HCT116 (cell line): ENCODE measurements at regions not wholly inside any gene's neighbourhood (a gene's known extent, or its start where the extent isn't known, plus 50 kb on each side); places are given as distances from the start of the nearest gene placed in this dataset.
"Not testable (repeated sequence)": the region's sequence is repeated elsewhere in the genome, so short reads cannot be mapped to it uniquely, and the experiment has no call there.

ENCODE experiments used
- ATAC-seq: fragments of 200-7000 bp; cut with Tn5 transposase; 2 replicates; pipeline ENCODE4 v1.9.1; 2020; ENCODE audit warnings: mild to moderate bottlenecking, moderate library complexity
- BruUV-seq: library from RNA; stranded (reverse); fragments of 400-500 nt; replicated peaks from 2 replicates; lab custom pipeline; 2021; lab: Mats Ljungman, UMichigan
- CTCF ChIA-PET: fragments of 300-600 bp; sonication (Branson Sonifier 250); formaldehyde crosslinking; loops from one replicate; lab custom pipeline; 2021; ENCODE audit warnings: antibody characterized with exemption; lab: Charles Lee
- POLR2A ChIA-PET: fragments of 300-600, 350-600 bp; sonication (Branson Sonifier 250); formaldehyde crosslinking; loops from one replicate; lab custom pipeline; 2021; ENCODE audit warnings: antibody characterized with exemption; lab: Charles Lee
- RAD21 ChIA-PET, 2 experiments: fragments of 300-600 bp; sonication (Branson Sonifier 250); formaldehyde crosslinking; loops; one replicate each; lab custom pipeline; 2023; ENCODE audit warnings: low total read pairs in 2 of 2; ENCODE audit not compliant: uncharacterized antibody in 2 of 2, unreplicated experiment in 2 of 2, low non-redundant PET in 1 of 2; lab: Charles Lee
- DNase-seq: peaks from one replicate; pipeline ENCODE4 v3.0.0-alpha.2; 2010; ENCODE audit warnings: low read depth, low spot score
- H2AFZ ChIP-seq: fragments of 200-600 bp; shearing (Covaris generic), sonication (generic); 2 replicates; pipeline ENCODE4 v1.6.1; 2017; ENCODE audit warnings: low read depth, mixed run types, mixed read lengths, antibody characterized with exemption, low read length; ENCODE audit not compliant: poor library complexity, severe bottlenecking
- H3K27ac ChIP-seq: 2 replicates; pipeline ENCODE4 v1.5.1; 2012; ENCODE audit warnings: low read depth, low read length
- H3K27me3 ChIP-seq: fragments of 200-600 bp; sonication (generic); 2 replicates; pipeline ENCODE4 v1.6.1; 2016; ENCODE audit warnings: mixed run types, low read length, mixed read lengths; ENCODE audit not compliant: insufficient read depth
- H3K36me3 ChIP-seq, 2 experiments: fragments of 200-500 bp in 1 of 2; fragments of 200-600 bp in 1 of 2; sonication (Bioruptor generic) in 1 of 2; sonication (generic) in 1 of 2; 2 replicates each; pipeline versions ENCODE4 v1.5.1 to v1.6.1; 2014 to 2016; ENCODE audit warnings: low read length in 2 of 2, inconsistent platforms in 1 of 2, mixed read lengths in 1 of 2, mixed run types in 1 of 2; ENCODE audit not compliant: insufficient read depth in 2 of 2, control insufficient read depth in 1 of 2
- H3K4me1 ChIP-seq, 2 experiments: fragments of 200-600 bp in 1 of 2; sonication (generic) in 1 of 2; 2 replicates each; pipeline versions ENCODE4 v1.5.1 to v1.6.1; 2012 to 2017; ENCODE audit warnings: low read length in 2 of 2, inconsistent platforms in 1 of 2, mild to moderate bottlenecking in 1 of 2, mixed read lengths in 1 of 2, mixed run types in 1 of 2, moderate library complexity in 1 of 2; ENCODE audit not compliant: insufficient read depth in 2 of 2, control insufficient read depth in 1 of 2
- H3K4me2 ChIP-seq: fragments of 200-600 bp; sonication (generic); 2 replicates; pipeline ENCODE4 v1.6.1; 2017; ENCODE audit warnings: mixed run types, low read length, mixed read lengths
- H3K4me3 ChIP-seq, 2 experiments: fragments of 200-600 bp in 1 of 2; sonication (generic) in 1 of 2; replicated peaks in 1 of 2; 2 replicates each; pipeline ENCODE4 v1.5.1; 2011 to 2016; ENCODE audit warnings: low read length in 2 of 2, control low read depth in 1 of 2, low read depth in 1 of 2, mild to moderate bottlenecking in 1 of 2, mixed read lengths in 1 of 2, mixed run types in 1 of 2
- H3K79me2 ChIP-seq: fragments of 200-600 bp; sonication (generic); 2 replicates; pipeline ENCODE4 v1.6.1; 2017; ENCODE audit warnings: mild to moderate bottlenecking, mixed run types, low read length, moderate library complexity, mixed read lengths; ENCODE audit not compliant: insufficient read depth
- H3K9ac ChIP-seq: fragments of 200-600 bp; sonication (generic); 2 replicates; pipeline ENCODE4 v1.6.1; 2016; ENCODE audit warnings: low read length, mixed read lengths
- H3K9me2 ChIP-seq: fragments of 200-600 bp; sonication (generic), shearing (Covaris generic); 2 replicates; pipeline ENCODE4 v1.6.1; 2017; ENCODE audit warnings: mixed run types, mild to moderate bottlenecking, moderate library complexity; ENCODE audit not compliant: insufficient read depth
- H3K9me3 ChIP-seq, 2 experiments: fragments of 200-500 bp in 1 of 2; fragments of 200-600 bp in 1 of 2; sonication (Bioruptor generic) in 1 of 2; sonication (generic) in 1 of 2; 2 replicates each; pipeline ENCODE4 v1.6.1; 2014 to 2017; ENCODE audit warnings: low read length in 2 of 2, mixed read lengths in 2 of 2, inconsistent platforms in 1 of 2, low read depth in 1 of 2, mild to moderate bottlenecking in 1 of 2, mixed run types in 1 of 2, moderate library complexity in 1 of 2; ENCODE audit not compliant: control insufficient read depth in 1 of 2, insufficient read depth in 1 of 2
- H4K20me1 ChIP-seq: fragments of 200-600 bp; sonication (generic), shearing (Covaris generic); 2 replicates; pipeline ENCODE4 v1.6.1; 2017; ENCODE audit warnings: mixed run types, mild to moderate bottlenecking, moderate library complexity; ENCODE audit not compliant: insufficient read depth
- CEBPB ChIP-seq: IDR thresholded peaks from 2 replicates; pipeline ENCODE4 v1.6.1; 2012; ENCODE audit warnings: low read depth
- ELF1 ChIP-seq: IDR thresholded peaks from 2 replicates; pipeline ENCODE4 v1.6.1; 2012; ENCODE audit warnings: low read depth, borderline replicate concordance
- EZH2 ChIP-seq: fragments of 200-600 bp; sonication (generic); IDR thresholded peaks from 2 replicates; pipeline ENCODE4 v1.6.1; 2017; ENCODE audit warnings: antibody characterized with exemption, mixed run types
- EZH2phosphoT487 ChIP-seq: fragments of 200-600 bp; IDR thresholded peaks from 2 replicates; pipeline ENCODE4 v1.6.1; 2018; ENCODE audit warnings: antibody characterized with exemption, borderline replicate concordance
- FOSL1 ChIP-seq: IDR thresholded peaks from 2 replicates; pipeline ENCODE4 v1.6.1; 2012; ENCODE audit warnings: low read depth
- JUND ChIP-seq: IDR thresholded peaks from 2 replicates; pipeline ENCODE4 v1.6.1; 2012
- POLR2A ChIP-seq: IDR thresholded peaks from 2 replicates; pipeline ENCODE4 v1.7.0; 2011; ENCODE audit warnings: borderline replicate concordance; ENCODE audit not compliant: insufficient read depth, insufficient read length; ENCODE audit errors: extremely low read depth
- SIN3A ChIP-seq: IDR thresholded peaks from 2 replicates; pipeline ENCODE4 v1.6.1; 2012; ENCODE audit warnings: low read depth
- SP1 ChIP-seq: IDR thresholded peaks from 2 replicates; pipeline ENCODE4 v1.6.1; 2012; ENCODE audit warnings: low read depth
- TCF7L2 ChIP-seq: IDR thresholded peaks from 2 replicates; pipeline ENCODE4 v1.7.0; 2011; ENCODE audit warnings: borderline replicate concordance, inconsistent platforms; ENCODE audit not compliant: insufficient read depth, insufficient read length; ENCODE audit errors: extremely low read depth
- ZFX ChIP-seq: fragments of 450-650 bp; IDR thresholded peaks from 2 replicates; pipeline ENCODE4 v1.6.1; 2017
- intact Hi-C: fragments of 100-400 bp; cut with micrococcal nuclease; formaldehyde crosslinking; loops from 2 replicates; pipeline ENCODE4 v1.10.0; 2022
- TF ChIP-seq, protein P1 (sequence below), 3 experiments: fragments of 200-600 bp in 1 of 3; sonication (generic) in 1 of 3; IDR thresholded peaks in 2 of 3; conservative IDR thresholded peaks in 1 of 3; 2 replicates each; pipeline ENCODE4 v1.5.1; 2012 to 2017; ENCODE audit warnings: low read depth in 2 of 3, low read length in 2 of 3, antibody characterized with exemption in 1 of 3, borderline replicate concordance in 1 of 3, control low read depth in 1 of 3, mild to moderate bottlenecking in 1 of 3, mixed read lengths in 1 of 3, mixed run types in 1 of 3, moderate library complexity in 1 of 3; ENCODE audit not compliant: insufficient read depth in 1 of 3
- TF ChIP-seq, protein P2 (sequence below): IDR thresholded peaks from 2 replicates; pipeline ENCODE4 v1.6.1; 2012

DNA sequence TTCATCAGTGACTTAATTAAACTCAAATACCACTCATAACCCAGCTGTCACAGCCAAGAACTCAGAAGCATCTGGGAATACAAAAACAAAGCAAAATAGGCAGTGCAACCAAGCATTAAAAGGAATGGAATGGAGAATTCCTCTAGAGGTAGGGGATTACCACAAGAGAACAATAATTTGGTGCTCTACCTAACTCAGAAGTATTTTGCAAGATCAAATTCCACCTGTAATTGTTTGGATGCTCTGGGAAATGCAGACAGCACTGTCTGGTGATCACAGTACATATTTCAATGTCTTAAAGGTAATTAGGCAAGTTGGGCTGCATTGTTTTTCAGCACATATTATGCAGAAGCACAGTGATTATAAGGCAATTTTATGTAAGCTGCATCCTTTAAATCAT lies 547.5 kb downstream of the TRAM1L1 start:
- ChIA-PET CTCF (no interaction called here), POLR2A (no interaction called here), RAD21 (no interaction called here)
- Histone ChIP-seq H3K9me2 (no peaks in the 10 kb centered on the region), H4K20me1 (no peaks in the 10 kb centered on the region), H3K36me3 (no peaks in the 10 kb centered on the region), H3K4me2 (no peak overlapping the region), H3K9me3 (no peaks in the 10 kb centered on the region), H3K4me1 (no peaks in the 10 kb centered on the region), H2AFZ (no peak overlapping the region), H3K27me3 (no peaks in the 10 kb centered on the region), H3K27ac (no peak overlapping the region), H3K9ac (no peak overlapping the region), H3K4me3 (no peak overlapping the region), H3K79me2 (no peaks in the 10 kb centered on the region)
- BruUV-seq, result no TSS peak
- ATAC-seq (no peak), DNase-seq (no peak)
- intact Hi-C loops, result no loop called here
- TF ChIP-seq EZH2phosphoT487 (no peak), SIN3A (no peak), FOSL1 (no peak), JUND (no peak), SP1 (no peak), EZH2 (no peak), ZFX (no peak), TCF7L2 (no peak), ELF1 (no peak), CEBPB (no peak), POLR2A (no peak)
- TF ChIP-seq, protein P1, sequence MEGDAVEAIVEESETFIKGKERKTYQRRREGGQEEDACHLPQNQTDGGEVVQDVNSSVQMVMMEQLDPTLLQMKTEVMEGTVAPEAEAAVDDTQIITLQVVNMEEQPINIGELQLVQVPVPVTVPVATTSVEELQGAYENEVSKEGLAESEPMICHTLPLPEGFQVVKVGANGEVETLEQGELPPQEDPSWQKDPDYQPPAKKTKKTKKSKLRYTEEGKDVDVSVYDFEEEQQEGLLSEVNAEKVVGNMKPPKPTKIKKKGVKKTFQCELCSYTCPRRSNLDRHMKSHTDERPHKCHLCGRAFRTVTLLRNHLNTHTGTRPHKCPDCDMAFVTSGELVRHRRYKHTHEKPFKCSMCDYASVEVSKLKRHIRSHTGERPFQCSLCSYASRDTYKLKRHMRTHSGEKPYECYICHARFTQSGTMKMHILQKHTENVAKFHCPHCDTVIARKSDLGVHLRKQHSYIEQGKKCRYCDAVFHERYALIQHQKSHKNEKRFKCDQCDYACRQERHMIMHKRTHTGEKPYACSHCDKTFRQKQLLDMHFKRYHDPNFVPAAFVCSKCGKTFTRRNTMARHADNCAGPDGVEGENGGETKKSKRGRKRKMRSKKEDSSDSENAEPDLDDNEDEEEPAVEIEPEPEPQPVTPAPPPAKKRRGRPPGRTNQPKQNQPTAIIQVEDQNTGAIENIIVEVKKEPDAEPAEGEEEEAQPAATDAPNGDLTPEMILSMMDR (IDR thresholded peaks at IDR 0.05 in 2 of 3, conservative IDR thresholded peaks at IDR 0.05 in 1 of 3; ENCODE audit: borderline replicate concordance in 1 of 3, insufficient read depth in 1 of 3, low read depth in 2 of 3, low read length in 2 of 3), result no peak
- TF ChIP-seq, protein P2, sequence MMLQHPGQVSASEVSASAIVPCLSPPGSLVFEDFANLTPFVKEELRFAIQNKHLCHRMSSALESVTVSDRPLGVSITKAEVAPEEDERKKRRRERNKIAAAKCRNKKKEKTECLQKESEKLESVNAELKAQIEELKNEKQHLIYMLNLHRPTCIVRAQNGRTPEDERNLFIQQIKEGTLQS, result no peak

DNA sequence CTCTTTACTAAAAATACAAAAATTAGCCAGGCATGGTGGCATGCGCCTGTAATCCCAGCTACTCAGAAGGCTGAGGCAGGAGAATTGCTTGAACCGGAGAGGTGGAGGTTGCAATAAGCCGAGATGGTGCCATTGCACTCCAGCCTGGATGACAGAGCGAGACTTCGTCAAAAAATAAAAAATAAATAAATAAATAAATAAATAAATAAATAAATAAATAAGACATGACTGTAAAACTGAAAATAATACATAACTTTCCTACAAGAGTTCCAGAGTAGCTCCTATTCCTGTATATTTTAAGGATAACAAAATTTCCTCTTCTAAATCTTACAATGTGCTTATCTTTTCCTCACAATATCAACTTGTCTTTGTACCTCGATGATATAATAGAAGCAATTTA lies 549.4 kb downstream of the TRAM1L1 start:
- H3K4me1 ChIP-seq, H3K4me3 ChIP-seq, H3K27ac ChIP-seq, H3K4me2 ChIP-seq, intact Hi-C loops, POLR2A ChIA-PET, BruUV-seq, ATAC-seq, CTCF ChIA-PET, H3K36me3 ChIP-seq, RAD21 ChIA-PET, H3K9me2 ChIP-seq, H3K27me3 ChIP-seq, H4K20me1 ChIP-seq, H3K79me2 ChIP-seq, H3K9ac ChIP-seq, DNase-seq, H2AFZ ChIP-seq, H3K9me3 ChIP-seq: not testable (repeated sequence)
